ENCODE measurements at regions not wholly inside any gene's neighbourhood (a gene's known extent, or its start where the extent isn't known, plus 50 kb on each side); places are given as distances from the start of the nearest gene placed in this dataset.

- intact Hi-C loops (cut with DNase I): no loop called here
- ATAC-seq: no peak
- no peak overlapping the region for H3K27ac ChIP-seq (ENCODE audit: low read length)
- no peaks in the 10 kb centered on the region for H3K27me3 ChIP-seq (ENCODE audit: control insufficient read depth, insufficient read depth)
- no peak overlapping the region for H3K4me3 ChIP-seq (ENCODE audit: low read length)
- no peak for DNase-seq
- no peaks in the 10 kb centered on the region for H3K9me3 ChIP-seq (ENCODE audit: control insufficient read depth, low read length)
- no peaks in the 10 kb centered on the region for H3K4me1 ChIP-seq (ENCODE audit: control insufficient read depth, insufficient read depth, low read length)
Observed at GRCh38 chr5:123681061-123681460, 169.1 kb downstream of the CSNK1G3 start.

GRCh38 chr5:123673107-123673506 lies 161.1 kb downstream of the CSNK1G3 start:
- Histone ChIP-seq H3K4me3 (ENCODE audit: low read length) (no peak overlapping the region), H3K27ac (ENCODE audit: low read length) (peak overlapping the region; percentile 26), H3K27me3 (ENCODE audit: control insufficient read depth, insufficient read depth) (no peaks in the 10 kb centered on the region), H3K9me3 (ENCODE audit: control insufficient read depth, low read length) (no peaks in the 10 kb centered on the region), H3K4me1 (ENCODE audit: control insufficient read depth, insufficient read depth, low read length) (peaks cover 3% of the 10 kb centered on the region)
- 55% methylated on average over 2 of the region's 2 CpGs for WGBS
- DNase-seq (no peak), ATAC-seq (peak; percentile 39 to 80)
- intact Hi-C loops (cut with DNase I): no loop called here

- no peaks in the 10 kb centered on the region for H3K9me3 ChIP-seq (ENCODE audit: control insufficient read depth, low read length)
- H3K4me3 ChIP-seq (ENCODE audit: low read length): no peak overlapping the region
- ATAC-seq (no peak), DNase-seq (no peak)
- no peak overlapping the region for H3K27ac ChIP-seq (ENCODE audit: low read length)
- H3K27me3 ChIP-seq (ENCODE audit: control insufficient read depth, insufficient read depth): no peaks in the 10 kb centered on the region
- WGBS: 73% methylated on average over 5 of the region's 5 CpGs
- H3K4me1 ChIP-seq (ENCODE audit: control insufficient read depth, insufficient read depth, low read length): peaks cover 3% of the 10 kb centered on the region
- intact Hi-C loops (cut with DNase I): no loop called here
Observed at GRCh38 chr5:123671711-123672456, 159.9 kb downstream of the CSNK1G3 start.

GRCh38 chr5:123671042-123671441 lies 159.1 kb downstream of the CSNK1G3 start:
- intact Hi-C loops (cut with DNase I): no loop called here

More at GRCh38 chr5:123671042-123671441, 159.1 kb downstream of the CSNK1G3 start:
- 11% methylated on average over 4 of the region's 4 CpGs for WGBS
- no peaks in the 10 kb centered on the region for H3K27me3 ChIP-seq (ENCODE audit: control insufficient read depth, insufficient read depth)
- DNase-seq (peak in 2 of 3 donors; percentile 20 to 59), ATAC-seq (no peak)
- H3K9me3 ChIP-seq (ENCODE audit: control insufficient read depth, low read length): no peaks in the 10 kb centered on the region
- peaks cover 3% of the 10 kb centered on the region for H3K4me1 ChIP-seq (ENCODE audit: control insufficient read depth, insufficient read depth, low read length)
- H3K4me3 ChIP-seq (ENCODE audit: low read length): no peak overlapping the region
- H3K27ac ChIP-seq (ENCODE audit: low read length): no peak overlapping the region

Measured in right cardiac atrium (tissue), 5 donors.